ENCODE measurements at regions not wholly inside any gene's neighbourhood (a gene's known extent, or its start where the extent isn't known, plus 50 kb on each side); places are given as distances from the start of the nearest gene placed in this dataset.
A peak's percentile ranks its signal among the peaks of the same experiment; 100 is the strongest.

- no peaks in the 10 kb centered on the region for H3K36me3 ChIP-seq
- no peaks in the 10 kb centered on the region for H3K9me3 ChIP-seq (ENCODE audit: low read depth)
- no peak overlapping the region for H3K9ac ChIP-seq
- H3F3A ChIP-seq (ENCODE audit: low read depth) = no peaks in the 10 kb centered on the region
- no peaks in the 10 kb centered on the region for H3K9me3 Mint-ChIP-seq
- no peak overlapping the region for H3K27ac ChIP-seq
- no peaks in the 10 kb centered on the region for H3K79me2 ChIP-seq (ENCODE audit: low read depth)
- H3K4me3 Mint-ChIP-seq = no peak overlapping the region
- no peaks in the 10 kb centered on the region for H3K36me3 Mint-ChIP-seq
- no peaks in the 10 kb centered on the region for H3K27me3 ChIP-seq
- H2AFZ ChIP-seq (replicated peaks) = no peak overlapping the region
- no peak overlapping the region for H3K4me3 ChIP-seq
- TF ChIP-seq EZH2 (IDR thresholded peaks at IDR 0.05) = no peak
- TF ChIP-seq CTCF (IDR thresholded peaks at IDR 0.05) = peak; percentile 75
- no peak for TF ChIP-seq EZH2phosphoT487 (IDR thresholded peaks at IDR 0.05)
- no peaks in the 10 kb centered on the region for H3K4me1 ChIP-seq
- no peak overlapping the region for H3K27ac Mint-ChIP-seq
- no peaks in the 10 kb centered on the region for H4K20me1 ChIP-seq (ENCODE audit: low read depth)
- no peak overlapping the region for H3K4me2 ChIP-seq
- DNase-seq (ENCODE audit: low spot score) = peak; percentile 69
- peaks cover 2% of the 10 kb centered on the region for H3K27me3 Mint-ChIP-seq (ENCODE audit: insufficient read depth, low read depth)
- H3K4me1 Mint-ChIP-seq = no peaks in the 10 kb centered on the region
Measured at GRCh38 chr6:122869437-122870024, 80.5 kb downstream of the SMPDL3A start.

GRCh38 chr6:122871079-122871478, 82.0 kb downstream of the SMPDL3A start:
- Mint-ChIP-seq H3K4me1 (no peaks in the 10 kb centered on the region), H3K4me3 (no peak overlapping the region), H3K36me3 (no peaks in the 10 kb centered on the region), H3K27ac (no peak overlapping the region), H3K9me3 (no peaks in the 10 kb centered on the region), H3K27me3 (ENCODE audit: insufficient read depth, low read depth) (peaks cover 2% of the 10 kb centered on the region)
- H3K9ac ChIP-seq = no peak overlapping the region
- H4K20me1 ChIP-seq (ENCODE audit: low read depth) = no peaks in the 10 kb centered on the region
- TF ChIP-seq CTCF (IDR thresholded peaks at IDR 0.05) (peak; percentile 14), EZH2 (IDR thresholded peaks at IDR 0.05) (no peak), EZH2phosphoT487 (IDR thresholded peaks at IDR 0.05) (no peak)
- no peak overlapping the region for H3K4me3 ChIP-seq
- no peak overlapping the region for H2AFZ ChIP-seq (replicated peaks)
- no peak overlapping the region for H3K27ac ChIP-seq
- H3F3A ChIP-seq (ENCODE audit: low read depth) = no peaks in the 10 kb centered on the region
- no peaks in the 10 kb centered on the region for H3K79me2 ChIP-seq (ENCODE audit: low read depth)
- H3K4me1 ChIP-seq = no peaks in the 10 kb centered on the region
- peak; percentile 5 for DNase-seq (ENCODE audit: low spot score)
- no peaks in the 10 kb centered on the region for H3K36me3 ChIP-seq
- H3K4me2 ChIP-seq = no peak overlapping the region
- H3K9me3 ChIP-seq (ENCODE audit: low read depth) = no peaks in the 10 kb centered on the region
- no peaks in the 10 kb centered on the region for H3K27me3 ChIP-seq

GRCh38 chr6:122872311-122872710, 83.3 kb downstream of the SMPDL3A start:
- Histone ChIP-seq H3K36me3 (no peaks in the 10 kb centered on the region), H3K27ac (no peak overlapping the region), H3K9ac (no peak overlapping the region), H2AFZ (replicated peaks) (no peak overlapping the region), H3K9me3 (ENCODE audit: low read depth) (no peaks in the 10 kb centered on the region), H3K27me3 (no peaks in the 10 kb centered on the region), H3F3A (ENCODE audit: low read depth) (no peaks in the 10 kb centered on the region), H3K4me2 (no peak overlapping the region), H3K4me1 (no peaks in the 10 kb centered on the region), H3K79me2 (ENCODE audit: low read depth) (no peaks in the 10 kb centered on the region), H4K20me1 (ENCODE audit: low read depth) (no peaks in the 10 kb centered on the region), H3K4me3 (no peak overlapping the region)
- H3K27me3 Mint-ChIP-seq (ENCODE audit: insufficient read depth, low read depth) = peaks cover 2% of the 10 kb centered on the region
- TF ChIP-seq EZH2phosphoT487 (IDR thresholded peaks at IDR 0.05) = no peak
- no peak for TF ChIP-seq EZH2 (IDR thresholded peaks at IDR 0.05)
- no peak for TF ChIP-seq CTCF (IDR thresholded peaks at IDR 0.05)
- DNase-seq (ENCODE audit: low spot score) = no peak
- H3K27ac Mint-ChIP-seq = no peak overlapping the region
- H3K36me3 Mint-ChIP-seq = no peaks in the 10 kb centered on the region
- H3K9me3 Mint-ChIP-seq = no peaks in the 10 kb centered on the region
- no peaks in the 10 kb centered on the region for H3K4me1 Mint-ChIP-seq
- no peak overlapping the region for H3K4me3 Mint-ChIP-seq

Data from neural progenitor cell (in vitro differentiated cells).